HG03469 (cell line): ENCODE measurements at regions not wholly inside any gene's neighbourhood (a gene's known extent, or its start where the extent isn't known, plus 50 kb on each side); places are given as distances from the start of the nearest gene placed in this dataset.

Source experiments
- ATAC-seq: cut with Tn5 transposase; IDR thresholded peaks from one replicate; pipeline ENCODE4 v1.9.1; 2021; ENCODE audit warnings: mild to moderate bottlenecking, moderate library complexity, moderate number of reproducible peaks; ENCODE audit not compliant: unreplicated experiment

DNA sequence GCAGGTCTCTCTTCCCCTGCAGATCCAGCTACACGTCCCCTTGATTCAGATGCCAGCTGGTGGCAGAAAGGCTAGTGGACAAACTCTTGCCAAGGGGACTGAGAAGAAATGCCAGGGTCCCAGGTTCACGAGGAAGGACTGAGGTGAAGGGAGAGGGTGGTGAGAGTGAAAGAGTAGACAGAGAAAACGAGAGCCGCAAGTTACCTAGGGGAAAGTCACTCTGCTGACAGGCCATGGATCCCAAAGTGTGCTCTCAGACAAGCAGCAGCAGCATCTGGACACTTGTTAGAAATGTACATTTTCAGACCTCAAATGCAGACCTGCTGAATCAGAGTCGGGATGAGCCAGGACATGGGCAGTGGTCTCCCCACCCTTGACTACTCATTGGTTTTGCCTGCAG, 192.3 kb downstream of the FGFR2 start:
- ATAC-seq, result no peak

- ATAC-seq, result no peak
Measured at GRCh38 chr10:121406823-121407545, 191.3 kb downstream of the FGFR2 start.

DNA sequence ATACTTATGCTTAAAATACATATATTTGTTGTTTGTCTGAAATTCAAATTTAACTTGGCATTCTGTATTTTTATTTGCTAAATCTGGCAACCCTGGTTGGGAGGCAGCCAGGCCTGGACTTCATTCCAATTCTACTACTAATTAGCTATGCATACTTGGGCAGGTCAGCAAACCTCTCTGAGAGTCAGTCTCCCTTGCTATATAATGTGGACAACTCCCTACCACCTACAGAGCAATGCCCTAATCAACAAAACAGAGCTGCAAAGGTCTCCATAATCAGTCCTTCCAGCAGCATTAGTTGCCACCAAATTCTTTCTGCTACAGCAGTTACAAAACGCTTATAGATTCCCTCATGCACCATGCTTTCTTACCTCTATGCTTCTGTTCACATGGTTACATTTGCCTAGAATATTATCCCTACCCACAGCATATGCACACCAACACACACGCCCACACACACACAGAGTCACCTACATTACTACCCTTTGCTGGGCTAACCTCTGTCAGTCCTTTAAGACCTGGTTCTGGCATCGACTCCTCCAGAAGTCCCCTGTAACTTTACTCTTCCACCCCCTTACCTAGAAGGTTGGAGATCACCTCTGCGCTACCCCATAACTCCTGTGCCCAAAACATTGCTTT, 188.7 kb downstream of the FGFR2 start:
- no peak for ATAC-seq

DNA sequence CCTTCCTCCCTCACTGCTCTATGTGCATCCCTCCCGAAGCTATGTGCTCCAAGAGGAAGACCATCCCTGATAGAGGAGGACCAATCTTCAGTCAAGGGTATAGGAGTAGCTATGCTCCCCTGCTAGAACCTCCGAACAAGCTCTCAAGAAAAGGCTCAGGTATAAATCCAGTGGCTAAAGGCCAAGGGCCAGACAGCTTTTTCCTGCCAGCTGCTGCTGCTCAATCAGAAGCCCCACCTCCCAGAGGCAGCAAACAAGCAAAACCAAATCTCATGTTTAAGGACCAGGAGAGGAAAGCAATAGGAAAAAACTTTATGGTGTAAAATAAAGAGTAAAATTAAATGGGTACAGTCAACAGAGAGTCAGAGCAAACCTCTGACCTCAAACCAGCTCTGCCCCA, 187.2 kb downstream of the FGFR2 start:
- ATAC-seq, result no peak

- ATAC-seq, result no peak
Measured at GRCh38 chr10:121413951-121414350, 184.3 kb downstream of the FGFR2 start.

GRCh38 chr10:121414366-121415062, 183.7 kb downstream of the FGFR2 start:
- no peak for ATAC-seq

DNA sequence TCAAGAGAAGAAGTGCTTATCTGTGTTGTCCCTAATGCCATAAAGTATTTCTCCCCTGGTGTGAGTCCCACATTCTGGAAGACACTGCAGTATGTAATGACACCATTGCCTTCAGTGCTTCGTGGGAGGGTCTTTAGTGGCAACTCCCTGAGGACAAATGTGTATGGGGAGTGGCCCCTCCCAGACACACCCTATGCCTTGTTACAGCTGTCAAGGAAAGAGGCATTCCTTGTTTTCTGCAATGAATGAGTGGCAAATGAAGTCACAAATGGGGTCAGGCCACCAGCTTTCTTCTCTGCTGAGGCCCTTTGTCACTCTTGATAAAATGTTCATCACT, 183.2 kb downstream of the FGFR2 start:
- ATAC-seq, result no peak

- no peak for ATAC-seq
Measured at GRCh38 chr10:121416071-121416470, 182.2 kb downstream of the FGFR2 start.

DNA sequence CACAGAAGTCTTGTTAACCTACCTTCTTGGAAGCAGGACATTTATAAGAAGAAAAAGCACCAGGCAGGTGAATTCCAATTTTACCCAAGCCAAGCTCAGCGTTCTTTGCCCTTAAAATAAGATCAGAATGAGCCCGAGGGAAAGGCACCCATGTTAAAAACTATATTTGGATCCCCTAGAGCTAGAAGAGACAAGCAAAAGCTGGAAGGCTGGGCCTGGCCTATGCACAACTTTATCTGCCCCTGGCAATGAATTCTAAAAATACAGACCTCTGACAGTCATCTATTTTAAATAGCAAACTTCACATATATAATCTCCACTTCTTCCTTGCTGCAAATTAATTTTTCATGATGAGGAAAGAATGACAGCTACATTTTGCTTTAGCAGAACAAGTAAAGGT, 180.9 kb downstream of the FGFR2 start:
- no peak for ATAC-seq

DNA sequence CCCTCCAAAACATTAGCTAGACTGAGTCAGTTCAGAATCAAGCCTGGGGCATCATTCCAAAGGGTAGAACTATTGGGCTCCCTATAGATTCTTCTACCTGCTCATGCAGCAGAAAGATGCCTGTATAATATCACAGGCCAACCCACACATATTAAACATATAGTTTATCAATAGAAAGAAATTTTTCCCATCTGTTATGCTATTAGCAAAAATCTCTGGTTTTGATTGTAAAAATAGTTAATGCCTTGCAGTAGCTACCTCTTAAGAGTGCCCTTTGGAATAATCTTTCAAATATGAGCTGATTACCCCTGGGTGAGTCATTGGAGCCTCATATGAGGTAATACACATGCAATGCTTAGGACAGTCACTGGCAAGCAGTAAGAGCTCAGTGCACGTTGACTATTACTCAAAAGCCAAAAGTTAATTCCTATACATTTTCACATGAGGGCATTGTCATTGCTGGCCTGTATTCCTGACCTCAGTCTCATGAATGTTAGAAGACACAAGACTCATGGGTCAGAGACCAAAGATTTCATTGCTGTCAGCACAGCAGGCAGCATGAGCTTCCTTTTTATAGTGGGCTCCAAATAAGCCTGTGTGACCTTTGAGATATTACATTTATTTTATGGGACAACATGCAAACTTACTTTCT, 180.0 kb downstream of the FGFR2 start:
- no peak for ATAC-seq

DNA sequence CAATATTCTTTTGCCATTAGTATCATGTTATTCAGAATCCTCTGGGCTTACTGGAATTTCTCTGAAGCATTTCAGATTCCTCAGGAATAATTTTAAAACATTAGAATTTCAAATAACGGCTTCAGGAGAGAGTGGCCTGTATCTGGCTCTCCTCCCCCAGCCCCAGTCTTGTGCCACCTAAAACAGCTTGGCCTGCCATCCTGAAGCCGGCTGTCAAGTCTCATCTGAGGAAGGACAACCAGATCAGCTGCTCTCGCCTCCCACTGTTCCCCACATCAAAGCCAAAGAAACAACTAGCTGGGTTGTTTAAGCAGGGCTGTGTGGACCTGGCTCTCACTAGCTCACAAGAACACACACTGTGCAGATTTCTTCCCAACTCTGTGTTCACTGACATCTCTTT, 178.2 kb downstream of the FGFR2 start:
- ATAC-seq, result no peak

DNA sequence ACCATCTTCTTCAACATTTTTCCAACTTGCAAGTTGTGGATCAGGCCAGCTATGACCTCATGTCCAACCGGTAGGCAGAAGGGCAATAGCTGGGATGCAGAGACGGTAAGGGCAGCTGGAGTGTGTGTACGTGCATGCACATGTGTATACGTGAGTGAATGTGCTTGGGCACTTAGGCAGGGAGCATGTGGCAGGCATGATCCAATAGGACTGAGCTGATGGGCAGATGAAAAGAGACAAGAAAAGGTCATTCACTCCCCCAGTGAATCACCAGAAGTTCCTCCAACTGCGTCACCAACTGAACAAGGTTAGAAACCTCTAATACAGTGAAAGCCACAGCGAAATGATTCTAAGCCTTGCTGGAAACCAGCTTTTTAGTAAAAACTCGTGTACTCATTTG, 176.1 kb downstream of the FGFR2 start:
- no peak for ATAC-seq

- no peak for ATAC-seq
Measured at GRCh38 chr10:121425623-121426022, 172.6 kb downstream of the FGFR2 start.

DNA sequence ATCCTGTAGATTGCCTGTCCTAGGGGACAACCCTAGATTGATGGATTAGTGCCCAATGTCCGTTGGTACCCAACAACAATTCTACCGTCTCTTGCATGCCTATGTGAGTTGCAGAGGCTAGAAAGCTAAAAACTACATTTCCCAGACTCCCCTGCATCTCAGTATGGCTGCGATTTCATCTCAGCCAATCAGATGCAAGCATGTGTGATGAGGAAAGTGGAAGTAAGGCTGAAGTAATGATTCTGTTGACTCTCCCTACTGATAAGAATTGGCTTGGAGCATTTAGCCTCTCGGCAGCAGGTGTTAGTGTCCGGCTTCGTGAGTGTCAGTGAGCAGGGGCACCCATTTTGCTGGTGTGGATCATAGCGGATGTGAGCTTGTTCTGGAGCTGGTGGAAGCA, 171.9 kb downstream of the FGFR2 start:
- no peak for ATAC-seq
